HG03378 (cell line): ENCODE measurements at regions not wholly inside any gene's neighbourhood (a gene's known extent, or its start where the extent isn't known, plus 50 kb on each side); places are given as distances from the start of the nearest gene placed in this dataset.

Experiments
- ATAC-seq: cut with Tn5 transposase; IDR thresholded peaks from one replicate; pipeline ENCODE4 v1.9.1; 2021; ENCODE audit warnings: mild to moderate bottlenecking, moderate library complexity; ENCODE audit not compliant: unreplicated experiment

- no peak for ATAC-seq
Observed at GRCh38 chr11:113555071-113555619, 79.9 kb upstream of the DRD2 start.

- no peak for ATAC-seq
Observed at GRCh38 chr11:113554526-113554925, 79.3 kb upstream of the DRD2 start.

GRCh38 chr11:113553915-113554314, 78.7 kb upstream of the DRD2 start:
- ATAC-seq, result no peak

DNA sequence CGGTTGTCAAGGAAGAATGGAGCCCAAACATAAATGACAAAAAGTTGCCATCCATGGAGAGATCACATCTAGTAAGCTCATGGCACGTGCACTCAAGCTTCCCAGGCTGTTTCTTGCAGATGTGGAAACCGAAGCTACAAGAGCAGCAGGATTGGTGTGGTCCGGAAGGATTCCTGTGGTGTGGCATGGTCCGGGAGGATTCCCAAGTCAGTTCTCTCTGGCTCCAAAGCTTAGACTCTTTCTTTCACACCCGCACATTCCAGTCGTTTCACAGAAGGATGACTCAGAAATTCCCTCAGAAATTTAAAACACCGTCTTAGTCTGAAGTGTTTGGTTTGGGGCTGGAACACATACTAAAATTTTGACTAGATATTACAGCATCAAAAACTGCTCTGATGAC, 78.0 kb upstream of the DRD2 start:
- no peak for ATAC-seq

DNA sequence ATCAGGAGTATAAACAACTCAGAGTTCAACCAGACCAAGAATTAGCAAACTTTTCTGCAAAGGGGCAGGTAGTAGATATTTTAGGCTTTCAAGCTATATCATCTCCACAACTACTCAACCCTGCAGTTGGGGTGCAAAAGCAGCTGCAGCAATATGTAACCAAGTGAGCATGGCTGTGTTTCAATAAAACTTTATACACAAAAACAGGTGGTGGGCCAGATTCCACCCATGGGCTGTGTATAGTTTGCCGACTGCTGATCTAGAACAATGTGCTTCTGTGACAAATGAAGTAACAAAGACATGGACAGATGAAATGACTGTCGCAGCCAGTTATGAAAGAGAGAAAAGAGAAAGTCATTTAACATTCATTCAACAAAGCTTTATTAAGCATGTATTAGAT, 77.1 kb upstream of the DRD2 start:
- no peak for ATAC-seq

DNA sequence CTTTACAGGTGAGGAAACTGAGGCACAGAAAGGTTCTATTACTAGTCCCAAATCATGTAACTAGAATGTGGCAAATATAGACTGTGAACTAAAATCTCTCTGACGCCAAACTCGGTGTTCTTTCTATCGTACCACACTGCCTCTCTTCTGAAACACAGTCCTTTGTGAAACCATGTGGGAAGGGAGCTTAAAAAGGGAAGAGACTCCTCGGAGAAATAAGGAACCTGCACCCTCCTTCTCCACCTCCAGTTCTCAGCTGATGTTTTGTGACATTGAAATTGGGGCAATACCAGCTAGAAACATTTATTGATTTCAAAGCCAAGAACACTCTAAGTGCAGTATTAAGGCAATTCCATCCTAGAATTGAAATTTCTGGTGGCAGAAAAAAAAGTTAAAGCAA, 76.4 kb upstream of the DRD2 start:
- ATAC-seq, result no peak

GRCh38 chr11:113549611-113550578, 74.7 kb upstream of the DRD2 start:
- no peak for ATAC-seq

DNA sequence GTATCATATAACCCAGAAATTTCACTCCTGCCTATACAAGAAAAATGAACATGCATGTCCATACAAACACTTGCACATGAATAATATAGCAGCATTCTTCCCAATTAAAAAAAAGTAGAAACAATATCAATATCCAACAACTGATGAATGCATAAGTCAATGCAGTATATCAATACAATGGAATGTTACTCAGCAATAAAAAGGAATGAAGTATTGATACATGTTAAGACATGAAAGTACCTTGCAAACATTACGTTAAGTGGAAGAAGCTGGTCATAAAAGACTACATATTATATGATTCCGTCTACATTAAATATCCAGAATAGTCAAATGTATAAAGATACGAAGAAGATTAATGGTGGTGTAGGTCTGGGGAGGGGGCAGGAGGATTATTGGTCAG, 73.9 kb upstream of the DRD2 start:
- ATAC-seq, result no peak

DNA sequence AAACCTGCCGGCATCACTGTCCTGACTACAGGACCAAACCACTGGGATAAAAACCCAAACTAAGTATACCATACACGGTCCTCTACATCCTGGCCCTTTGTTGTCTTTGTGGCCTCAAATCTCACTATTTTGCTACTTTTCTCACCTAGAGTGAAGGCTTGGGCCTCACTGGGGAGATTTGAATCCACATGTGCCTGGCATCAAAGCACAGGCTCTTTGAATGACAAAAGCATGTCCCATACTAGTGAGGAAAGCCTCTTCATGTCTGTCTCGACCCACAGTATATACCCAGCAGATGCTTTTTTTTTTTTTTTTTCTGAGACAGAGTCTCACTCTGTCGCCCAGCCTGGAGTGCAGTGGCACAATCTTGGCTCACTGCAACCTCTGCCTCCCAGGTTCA, 72.5 kb upstream of the DRD2 start:
- no peak for ATAC-seq

DNA sequence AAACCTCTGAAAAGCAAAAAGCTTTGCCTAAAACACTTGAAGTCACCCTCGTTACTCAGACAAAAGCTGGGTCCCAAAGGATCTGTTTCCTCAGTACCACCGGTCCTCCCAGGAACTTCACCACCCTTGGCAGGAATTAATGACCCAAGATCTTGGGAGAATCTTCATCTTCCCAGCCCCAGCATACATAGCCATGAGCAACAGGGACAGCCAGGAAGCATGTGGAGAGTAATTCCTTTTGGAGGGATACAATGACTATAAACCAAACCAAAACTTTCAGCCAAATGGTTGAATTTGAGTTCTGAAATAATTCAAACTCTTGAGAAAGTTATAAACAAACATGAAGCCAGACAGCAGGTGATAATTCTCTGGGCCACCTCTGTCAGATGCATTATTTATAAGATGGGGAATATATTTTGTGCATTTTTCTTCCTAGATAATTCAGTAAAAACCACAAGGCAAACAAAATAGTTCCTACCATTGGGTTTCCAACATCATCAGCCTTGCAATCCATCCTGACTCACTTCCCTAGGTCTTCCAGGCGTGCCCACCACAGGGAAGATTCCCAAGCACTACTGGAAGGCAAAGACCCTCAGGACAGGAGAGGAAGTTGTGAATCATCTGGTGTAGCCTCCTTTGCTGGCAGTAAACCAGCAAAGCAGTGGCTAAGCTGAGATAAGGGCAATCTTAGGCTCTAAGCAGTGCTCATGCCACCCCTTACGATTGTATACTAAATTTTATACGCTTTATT, 71.7 kb upstream of the DRD2 start:
- ATAC-seq, result no peak

DNA sequence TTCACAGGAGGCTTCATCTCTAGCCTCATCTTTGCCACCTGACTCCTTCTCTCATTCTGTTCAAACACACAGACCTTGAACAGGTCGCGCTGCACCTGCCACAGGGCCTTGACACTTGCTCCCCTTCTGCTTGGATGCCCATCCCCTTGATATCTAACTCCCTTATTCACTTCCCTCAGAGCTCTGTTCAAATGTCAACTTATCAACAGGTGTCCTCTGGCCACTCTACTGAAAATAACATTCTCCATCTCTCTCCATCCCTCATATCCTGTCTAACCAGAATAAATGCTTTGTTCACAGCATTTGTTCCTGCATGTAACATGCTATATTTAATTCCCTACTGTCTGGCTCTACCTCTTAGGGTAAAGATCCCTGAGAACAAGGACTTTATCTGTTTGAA, 67.2 kb upstream of the DRD2 start:
- ATAC-seq, result no peak

DNA sequence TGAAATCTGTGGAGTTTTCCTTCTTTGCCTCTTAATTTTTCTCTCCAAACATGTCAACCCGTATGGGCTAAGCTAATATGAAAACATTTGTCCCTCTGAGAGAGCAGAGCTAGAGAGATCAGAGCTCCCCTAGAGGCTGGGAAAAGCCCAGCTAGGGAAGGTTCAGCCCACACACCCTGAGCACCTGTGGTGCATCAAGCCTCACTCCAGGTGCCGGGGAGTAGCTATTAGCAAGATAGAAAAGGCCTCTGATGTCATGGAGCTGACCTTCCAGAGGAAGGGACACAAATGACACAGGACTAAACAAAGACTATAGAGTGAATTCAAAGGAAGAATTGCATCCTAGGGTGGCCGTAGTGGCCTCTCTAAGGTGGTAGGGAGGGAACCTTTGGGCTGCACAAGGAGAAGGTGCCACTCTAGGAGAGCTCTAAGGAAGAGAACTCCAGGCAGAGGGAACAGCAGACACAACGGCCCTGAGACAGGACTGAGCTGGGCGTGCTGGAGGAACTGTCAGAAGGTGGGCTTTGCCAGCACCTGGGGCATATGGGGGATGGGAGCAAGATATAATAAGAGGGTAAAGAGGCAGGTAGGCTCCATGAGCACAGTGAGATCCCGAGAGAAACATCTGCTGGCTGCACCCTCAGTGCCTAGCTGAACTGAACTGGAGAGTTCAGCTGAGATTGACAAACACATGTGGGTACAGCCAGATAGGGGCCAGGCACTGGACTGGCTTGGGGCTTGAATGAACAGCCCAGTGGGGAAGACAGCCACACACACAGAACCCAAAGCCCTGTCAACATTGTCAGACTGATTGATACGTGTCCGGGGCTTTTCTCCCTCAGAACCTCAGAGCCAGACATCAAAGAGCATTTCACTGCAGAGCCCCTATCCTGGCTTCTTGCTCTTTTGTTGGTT, 65.5 kb upstream of the DRD2 start:
- no peak for ATAC-seq

DNA sequence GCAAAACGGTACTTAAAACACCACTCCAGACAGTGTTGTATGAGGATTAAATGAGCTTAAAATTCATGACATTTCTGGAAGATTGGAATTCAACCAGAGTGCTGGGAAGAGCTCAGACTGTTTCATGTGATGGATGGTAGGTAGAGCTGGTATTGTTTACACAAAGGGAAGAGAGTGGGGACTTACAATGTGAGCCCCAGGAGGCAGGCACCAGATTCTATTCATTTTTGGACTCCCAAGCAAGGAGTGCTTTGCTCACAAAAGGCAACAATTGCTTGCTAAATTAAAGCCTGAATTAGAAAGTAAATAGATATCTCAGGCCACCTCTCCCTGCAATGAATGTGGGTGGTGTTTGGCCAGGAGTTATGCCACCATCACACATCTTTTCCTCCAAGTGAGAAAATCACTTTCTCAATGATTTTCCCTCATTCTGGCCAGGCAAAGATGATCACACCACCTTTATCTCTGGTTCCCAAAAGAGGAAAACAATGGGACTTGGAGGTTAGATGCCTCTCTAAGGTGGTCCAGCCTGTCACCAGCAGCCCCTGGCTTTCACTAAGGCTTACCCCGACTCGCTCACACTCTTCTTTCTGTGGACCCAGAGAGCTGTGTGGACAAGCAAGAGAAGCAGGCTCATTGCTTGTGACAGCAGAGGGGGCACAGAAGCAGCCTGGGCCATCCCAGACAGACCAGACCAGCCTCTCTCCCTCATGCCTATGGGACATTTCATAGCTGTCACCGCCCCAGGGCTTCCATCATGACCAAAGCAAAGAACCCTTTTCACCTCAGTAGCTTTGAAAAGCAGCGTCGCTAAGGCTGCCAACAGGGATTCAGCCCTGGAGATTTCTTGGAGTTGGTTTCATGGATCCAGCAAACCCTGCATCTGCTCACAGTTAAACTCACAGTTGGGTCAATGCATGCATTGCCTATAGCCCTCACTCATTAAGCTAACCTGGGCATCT, 63.5 kb upstream of the DRD2 start:
- ATAC-seq, result no peak

DNA sequence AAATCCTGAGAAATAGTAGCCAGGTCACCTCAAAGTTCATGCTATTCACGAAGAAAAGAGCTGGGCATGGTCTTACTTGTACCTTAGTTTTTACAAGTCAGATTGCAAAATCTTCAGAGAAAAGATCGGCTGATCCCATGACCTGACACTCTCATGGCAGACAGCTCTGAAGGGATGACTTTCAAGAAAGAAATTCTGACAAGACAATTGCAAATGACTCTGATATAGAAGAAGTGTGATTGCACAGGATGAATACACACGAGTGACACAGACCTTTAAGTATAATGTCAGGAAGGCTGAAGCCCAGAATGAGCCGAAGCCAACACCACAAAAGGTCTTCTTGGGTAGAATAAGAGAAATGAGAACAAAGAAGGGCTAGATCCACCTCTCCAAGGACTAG, 59.4 kb upstream of the DRD2 start:
- no peak for ATAC-seq

- ATAC-seq, result no peak
Observed at GRCh38 chr11:113533425-113533698, 58.2 kb upstream of the DRD2 start.

DNA sequence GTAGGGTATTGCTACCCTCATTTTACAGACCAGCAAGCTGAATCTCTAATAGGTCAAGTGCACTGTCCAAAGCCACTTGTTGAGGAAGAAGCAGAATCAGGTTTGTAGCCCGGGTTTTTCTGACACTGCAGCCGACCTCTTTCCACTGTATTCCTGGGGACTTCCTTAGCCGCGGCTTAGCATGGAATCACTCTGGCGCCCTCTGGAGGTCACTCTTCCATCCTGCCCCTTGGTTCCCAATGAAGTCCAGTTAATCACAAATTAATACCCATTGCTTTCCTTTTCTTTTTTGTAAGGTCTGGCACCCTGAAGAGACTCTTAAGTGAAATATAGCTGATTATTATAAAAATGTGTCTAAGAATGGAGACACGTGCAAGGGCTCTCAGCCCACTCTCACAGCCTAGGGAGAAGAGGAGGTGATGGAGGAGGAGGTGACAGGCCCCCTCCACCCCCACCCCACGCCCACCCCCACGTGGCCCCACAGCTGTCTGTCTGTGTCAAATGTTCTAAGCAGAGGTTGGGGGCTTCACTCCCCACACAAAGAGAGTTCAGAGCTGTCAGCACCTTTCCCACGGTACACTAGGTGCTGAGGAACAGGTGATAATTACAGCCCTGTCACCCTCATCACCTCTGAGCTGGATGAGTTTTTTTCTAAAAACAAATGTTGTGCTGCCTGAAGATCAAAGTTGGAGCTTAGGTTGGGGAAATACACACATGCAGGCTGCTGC, 57.7 kb upstream of the DRD2 start:
- ATAC-seq, result no peak

- ATAC-seq, result no peak
Observed at GRCh38 chr11:113531575-113532451, 56.6 kb upstream of the DRD2 start.

DNA sequence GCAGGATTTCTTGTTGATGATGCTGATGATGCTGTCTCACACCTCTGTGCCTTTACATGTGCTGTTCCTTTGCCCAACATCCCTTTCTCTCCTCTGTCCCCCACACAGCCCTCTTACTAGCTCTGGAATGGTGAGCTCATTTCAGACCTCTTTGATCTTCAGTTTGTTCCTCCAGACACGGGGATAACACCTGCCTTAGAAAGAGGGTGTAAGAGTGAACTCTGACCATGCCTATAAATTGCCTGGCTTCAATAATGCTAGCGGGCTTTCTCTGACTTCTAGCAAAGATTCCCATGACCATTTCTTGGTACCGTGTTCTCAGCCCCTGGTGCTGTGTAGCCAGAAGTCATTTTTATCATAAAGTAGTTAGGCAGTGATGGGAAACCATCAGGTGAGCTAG, 55.9 kb upstream of the DRD2 start:
- no peak for ATAC-seq
